NCI-H2196 (cell line): ENCODE measurements at regions not wholly inside any gene's neighbourhood (a gene's known extent, or its start where the extent isn't known, plus 50 kb on each side); places are given as distances from the start of the nearest gene placed in this dataset.

Experiments used
- DNase-seq: peaks from one replicate; lab custom pipeline; 2025; ENCODE audit not compliant: unreplicated experiment; lab: John Stamatoyannopoulos, UW

DNA sequence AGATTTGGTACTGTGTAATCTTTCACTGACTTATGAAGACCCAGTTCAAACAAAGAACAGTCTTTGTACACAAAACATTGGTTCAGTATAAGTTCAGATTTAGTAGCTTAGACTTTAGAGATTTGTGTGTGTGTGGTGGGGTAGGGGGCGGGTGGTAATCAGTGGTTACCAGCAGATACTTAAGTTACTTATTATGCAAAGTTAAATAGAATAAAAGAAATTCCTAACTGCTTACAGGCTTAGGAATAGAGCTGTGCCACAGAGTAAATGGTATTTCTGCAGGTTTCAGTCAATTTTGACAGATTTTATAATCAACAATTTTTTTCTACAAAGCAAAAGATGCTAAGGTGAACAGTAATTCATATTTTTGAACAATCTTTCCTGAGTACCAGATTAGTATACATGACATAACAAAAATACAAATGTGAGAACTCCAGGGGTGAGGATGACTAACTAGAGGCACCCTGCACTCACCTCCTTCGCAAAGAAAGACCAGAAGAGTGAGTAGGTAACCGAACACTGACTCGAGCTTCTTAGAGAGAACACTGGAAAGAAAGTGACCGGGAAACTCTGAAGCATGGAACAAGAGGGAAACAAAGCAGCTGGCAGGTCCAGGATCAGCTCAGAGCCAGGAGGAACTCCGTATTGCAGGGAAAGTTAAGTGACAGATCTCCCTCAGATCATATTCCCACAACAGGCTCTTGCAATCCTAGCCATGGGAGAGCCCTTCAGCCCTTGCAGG, 560.6 kb downstream of the COL12A1 start:
- DNase-seq: no peak

GRCh38 chr6:74642101-74642500, 563.8 kb downstream of the COL12A1 start:
- no peak for DNase-seq

DNA sequence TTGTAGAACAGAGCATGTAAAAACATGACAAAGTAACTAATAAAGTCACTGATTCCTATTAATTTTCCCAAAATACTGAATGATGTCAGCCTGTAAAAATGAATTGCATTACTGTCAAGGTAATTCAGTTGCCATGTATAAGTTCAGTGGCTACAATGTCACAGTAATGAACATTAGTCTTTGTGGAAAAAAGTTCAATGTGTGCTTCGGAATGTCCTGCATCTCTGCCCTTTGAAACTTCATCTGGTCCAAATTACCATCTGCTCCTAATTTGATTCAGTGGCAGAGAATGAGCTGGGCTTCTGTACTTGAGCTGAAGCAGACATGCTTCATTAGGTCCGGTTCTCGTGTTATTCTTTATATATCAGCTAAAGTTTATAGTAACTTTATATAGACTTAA, 567.4 kb downstream of the COL12A1 start:
- no peak for DNase-seq

- no peak for DNase-seq
Measured at GRCh38 chr6:74632196-74632875, 573.5 kb downstream of the COL12A1 start.

GRCh38 chr6:74631564-74631963, 574.3 kb downstream of the COL12A1 start:
- DNase-seq: no peak

GRCh38 chr6:74626288-74626687, 579.6 kb downstream of the COL12A1 start:
- DNase-seq: no peak

- no peak for DNase-seq
Measured at GRCh38 chr6:74623027-74623426, 582.8 kb downstream of the COL12A1 start.

DNA sequence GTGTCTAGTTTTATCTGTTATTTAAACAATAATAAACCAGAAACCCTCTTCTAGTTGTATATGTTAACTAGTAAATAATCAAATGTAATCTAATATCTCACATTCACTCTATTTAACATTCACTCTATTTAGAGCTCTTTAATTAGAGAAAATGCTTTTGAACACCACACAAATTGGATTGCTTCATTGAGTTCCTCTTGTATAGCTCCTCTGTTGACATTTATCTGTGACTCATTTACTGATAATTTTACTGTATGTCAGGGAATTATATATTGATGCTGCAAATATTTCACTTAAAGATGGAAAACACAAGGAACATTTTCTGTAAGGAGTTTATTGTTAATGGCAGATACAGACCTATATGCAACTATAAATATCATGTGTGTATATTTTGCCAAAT, 594.6 kb downstream of the COL12A1 start:
- no peak for DNase-seq

DNA sequence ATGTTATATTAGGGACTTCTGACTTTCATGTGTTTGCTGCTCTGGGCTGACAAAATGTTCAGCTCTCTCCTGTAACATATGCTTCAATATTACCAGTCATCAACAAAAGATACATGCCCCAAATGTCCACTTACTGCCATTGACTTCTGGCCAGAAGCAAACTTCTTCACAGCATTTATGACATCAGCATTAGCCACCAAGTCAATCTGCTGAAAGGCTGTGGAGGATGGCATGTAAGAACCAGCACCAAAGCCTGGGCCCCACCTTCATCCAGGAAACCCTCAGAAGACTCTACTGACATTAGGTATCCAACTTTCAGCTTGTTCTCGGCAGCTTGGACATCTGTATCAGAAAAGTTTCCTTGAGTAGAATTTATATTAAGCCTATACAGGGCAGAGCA, 595.5 kb downstream of the COL12A1 start:
- no peak for DNase-seq

GRCh38 chr6:74609871-74610270, 596.0 kb downstream of the COL12A1 start:
- no peak for DNase-seq

- no peak for DNase-seq
Measured at GRCh38 chr6:74607934-74608333, 597.9 kb downstream of the COL12A1 start.

- no peak for DNase-seq
Measured at GRCh38 chr6:74607468-74607867, 598.4 kb downstream of the COL12A1 start.

DNA sequence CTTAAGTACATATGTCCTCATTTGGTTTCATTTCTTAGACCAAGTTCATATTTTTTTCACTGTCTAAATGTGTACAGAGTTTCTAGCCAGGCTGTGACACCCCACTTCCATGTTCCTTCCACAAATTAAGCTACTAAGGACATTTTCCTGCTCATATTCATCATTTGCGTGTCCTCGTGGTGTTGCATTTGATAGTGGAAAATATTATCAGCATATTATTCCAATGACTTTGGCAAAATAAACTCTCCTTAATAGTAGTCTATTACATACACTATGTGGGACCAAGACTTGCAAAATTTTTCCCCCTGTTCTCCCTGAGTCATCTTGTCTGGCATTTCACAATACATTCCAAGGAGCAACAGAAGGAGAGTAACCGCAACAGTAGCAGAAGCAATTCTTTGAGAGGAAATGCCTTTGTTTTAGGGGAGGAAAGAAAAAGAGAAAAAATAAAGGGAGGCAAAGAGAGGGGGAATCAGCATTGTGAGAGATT, 599.2 kb downstream of the COL12A1 start:
- DNase-seq: no peak

DNA sequence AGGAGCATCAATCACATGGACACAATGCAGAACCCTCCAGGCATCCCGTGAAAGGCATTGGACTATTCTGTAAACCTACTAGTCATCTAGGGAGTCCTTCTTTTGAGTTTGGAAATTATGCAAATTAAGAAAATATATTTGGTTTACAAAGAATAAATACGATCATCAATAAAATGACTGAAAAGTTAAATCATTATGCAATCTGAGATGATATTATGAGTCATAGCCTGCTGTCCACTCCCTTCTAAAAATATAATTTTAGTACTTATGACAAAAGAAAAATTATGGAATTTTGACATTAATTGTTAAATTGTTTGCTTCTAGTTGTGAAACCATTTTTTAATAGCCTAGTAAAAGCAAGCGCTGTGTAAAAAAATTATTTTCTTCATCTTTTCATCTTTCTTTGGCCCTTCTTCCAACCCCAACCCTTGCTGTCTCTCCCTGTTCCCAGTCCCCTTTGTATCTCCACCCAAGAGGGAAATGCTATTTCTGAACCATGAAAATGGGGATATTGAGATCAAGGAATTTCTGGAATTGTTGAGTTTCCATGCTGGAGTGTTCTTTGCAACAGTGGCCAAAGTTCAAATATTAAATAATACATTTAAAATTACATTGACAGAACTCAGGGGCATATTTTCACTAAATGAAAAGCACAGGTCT, 599.8 kb downstream of the COL12A1 start:
- DNase-seq: no peak

DNA sequence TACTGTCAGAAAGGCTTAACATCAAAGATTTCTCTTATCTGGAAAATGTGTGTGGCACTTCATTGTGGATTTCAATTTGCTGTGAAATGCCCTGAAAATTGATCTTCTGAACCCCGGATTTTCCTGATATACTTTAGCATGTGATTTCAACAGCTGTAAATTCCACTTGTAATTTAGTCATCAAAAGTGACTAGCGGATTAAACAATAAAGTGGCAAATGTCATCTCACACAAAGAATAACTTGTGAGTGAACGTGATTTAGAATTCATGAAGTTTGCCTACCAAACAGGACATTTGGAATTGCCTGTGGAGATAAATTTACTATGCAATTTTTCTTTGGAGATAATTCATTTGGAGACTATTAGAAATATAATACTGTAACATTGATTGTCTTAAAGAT, 601.6 kb downstream of the COL12A1 start:
- DNase-seq: no peak

- DNase-seq: no peak
Measured at GRCh38 chr6:74603322-74604076, 602.4 kb downstream of the COL12A1 start.

GRCh38 chr6:74602206-74602605, 603.6 kb downstream of the COL12A1 start:
- DNase-seq: no peak

GRCh38 chr6:74598462-74599393, 607.1 kb downstream of the COL12A1 start:
- DNase-seq: no peak

DNA sequence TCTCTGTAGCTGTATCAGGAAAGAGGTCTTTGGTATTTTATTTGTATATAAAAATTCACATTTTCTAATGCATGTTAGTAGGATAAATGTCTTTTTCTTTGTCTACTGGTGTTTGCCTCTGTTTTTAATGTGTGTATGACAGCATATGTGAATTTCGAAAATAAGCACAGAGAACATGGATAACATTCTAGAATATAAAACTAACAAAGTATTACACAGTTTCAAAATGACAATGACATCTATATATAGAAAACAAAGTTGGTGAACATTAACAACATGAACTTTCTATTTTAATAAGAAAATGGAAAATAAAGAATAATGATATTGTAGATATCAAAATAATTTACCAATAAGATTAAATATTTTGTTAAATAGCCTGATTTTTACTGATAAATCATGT, 608.0 kb downstream of the COL12A1 start:
- no peak for DNase-seq

DNA sequence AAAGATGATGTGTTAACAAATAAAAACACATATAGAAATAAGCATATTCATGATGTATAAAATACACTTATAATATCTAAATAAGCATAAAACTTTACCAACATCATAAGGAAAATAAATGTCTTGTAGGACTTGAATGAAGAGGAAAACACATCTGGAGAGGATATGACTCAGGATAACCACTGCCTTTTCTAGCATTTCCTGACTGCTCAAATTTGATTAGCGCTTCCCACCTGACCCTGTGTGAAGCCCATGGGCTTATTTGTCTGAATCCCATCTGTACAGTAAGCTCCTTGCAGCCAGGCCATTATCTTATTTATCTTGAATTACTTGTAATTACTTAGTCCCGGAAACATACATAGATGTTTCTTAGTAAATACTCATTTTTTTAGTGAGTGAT, 608.6 kb downstream of the COL12A1 start:
- DNase-seq: no peak
